Glutamatergic neuron (in vitro differentiated cells): ENCODE measurements at regions not wholly inside any gene's neighbourhood (a gene's known extent, or its start where the extent isn't known, plus 50 kb on each side); places are given as distances from the start of the nearest gene placed in this dataset.

ENCODE experiments used
- DNase-seq: peaks from one replicate; pipeline ENCODE4 v3.0.0; 2022
- H3K27ac Mint-ChIP-seq: one replicate; pipeline ENCODE4 v1.8.0; 2020; ENCODE audit warnings: mild to moderate bottlenecking, mixed read lengths, inconsistent platforms; ENCODE audit not compliant: unreplicated experiment
- H3K27me3 Mint-ChIP-seq: one replicate; pipeline ENCODE4 v1.8.0; 2020; ENCODE audit warnings: mild to moderate bottlenecking, moderate library complexity, mixed read lengths, inconsistent platforms; ENCODE audit not compliant: unreplicated experiment
- H3K36me3 Mint-ChIP-seq: one replicate; pipeline ENCODE4 v1.8.0; 2020; ENCODE audit warnings: mild to moderate bottlenecking, mixed read lengths, inconsistent platforms; ENCODE audit not compliant: unreplicated experiment
- H3K4me1 Mint-ChIP-seq: one replicate; pipeline ENCODE4 v1.8.0; 2020; ENCODE audit warnings: mild to moderate bottlenecking, low read depth, mixed read lengths, inconsistent platforms; ENCODE audit not compliant: unreplicated experiment
- H3K4me3 Mint-ChIP-seq: one replicate; pipeline ENCODE4 v1.8.0; 2020; ENCODE audit warnings: mild to moderate bottlenecking, mixed read lengths, inconsistent platforms; ENCODE audit not compliant: unreplicated experiment
- H3K9me3 Mint-ChIP-seq: one replicate; pipeline ENCODE4 v1.8.0; 2020; ENCODE audit warnings: mild to moderate bottlenecking, moderate library complexity, mixed read lengths, inconsistent platforms; ENCODE audit not compliant: unreplicated experiment
- CTCF ChIP-seq: fragments of 200-600 bp; sonication (generic); IDR thresholded peaks from one replicate; pipeline ENCODE4 v1.5.0; 2021; ENCODE audit not compliant: partially characterized antibody, unreplicated experiment

GRCh38 chr13:82206241-82206640 lies 1676.0 kb downstream of the SLITRK1 start:
- Mint-ChIP-seq H3K4me1 (no peaks in the 10 kb centered on the region), H3K9me3 (no peaks in the 10 kb centered on the region), H3K4me3 (no peak overlapping the region), H3K36me3 (no peaks in the 10 kb centered on the region), H3K27ac (no peak overlapping the region), H3K27me3 (no peaks in the 10 kb centered on the region)
- no peak for DNase-seq
- TF ChIP-seq CTCF, result no peak

GRCh38 chr13:82202398-82202797 lies 1679.9 kb downstream of the SLITRK1 start:
- Mint-ChIP-seq H3K9me3 (no peaks in the 10 kb centered on the region), H3K36me3 (no peaks in the 10 kb centered on the region)
- TF ChIP-seq CTCF, result no peak

GRCh38 chr13:82196087-82196486 lies 1686.2 kb downstream of the SLITRK1 start:
- no peaks in the 10 kb centered on the region for H3K9me3 Mint-ChIP-seq

More at GRCh38 chr13:82202398-82202797, 1679.9 kb downstream of the SLITRK1 start:
- Mint-ChIP-seq H3K27ac (no peak overlapping the region), H3K27me3 (no peaks in the 10 kb centered on the region), H3K4me3 (no peak overlapping the region), H3K4me1 (no peaks in the 10 kb centered on the region)
- no peak for DNase-seq

GRCh38 chr13:82187227-82187626 lies 1695.0 kb downstream of the SLITRK1 start:
- Mint-ChIP-seq H3K27ac (no peak overlapping the region), H3K27me3 (no peaks in the 10 kb centered on the region), H3K36me3 (no peaks in the 10 kb centered on the region), H3K4me1 (no peaks in the 10 kb centered on the region), H3K9me3 (no peaks in the 10 kb centered on the region), H3K4me3 (no peak overlapping the region)
- TF ChIP-seq CTCF, result no peak
- no peak for DNase-seq

More at GRCh38 chr13:82196087-82196486, 1686.2 kb downstream of the SLITRK1 start:
- no peak overlapping the region for H3K4me3 Mint-ChIP-seq
- DNase-seq, result no peak
- no peak for TF ChIP-seq CTCF
- no peaks in the 10 kb centered on the region for H3K4me1 Mint-ChIP-seq
- H3K36me3 Mint-ChIP-seq, result no peaks in the 10 kb centered on the region
- no peak overlapping the region for H3K27ac Mint-ChIP-seq
- peaks cover 2% of the 10 kb centered on the region for H3K27me3 Mint-ChIP-seq

- Mint-ChIP-seq H3K27ac (no peak overlapping the region), H3K9me3 (no peaks in the 10 kb centered on the region), H3K36me3 (no peaks in the 10 kb centered on the region), H3K4me3 (no peak overlapping the region), H3K4me1 (no peaks in the 10 kb centered on the region), H3K27me3 (no peaks in the 10 kb centered on the region)
- no peak for TF ChIP-seq CTCF
- no peak for DNase-seq
Measured at GRCh38 chr13:82176751-82177150, 1705.5 kb downstream of the SLITRK1 start.
